Astrocyte of the spinal cord (primary cell): ENCODE measurements at regions not wholly inside any gene's neighbourhood (a gene's known extent, or its start where the extent isn't known, plus 50 kb on each side); places are given as distances from the start of the nearest gene placed in this dataset.

Source experiments
- DNase-seq: peaks from one replicate; pipeline ENCODE4 v3.0.0; 2011; ENCODE audit warnings: low read depth, low spot score
- H3K4me3 ChIP-seq: 2 replicates; pipeline ENCODE4 v1.5.1; 2011; ENCODE audit warnings: low read depth, mild to moderate bottlenecking, low read length, moderate library complexity
- in situ Hi-C: cut with HindIII; loops from 2 replicates; pipeline ENCODE4 v1.10.0; 2017; ENCODE audit warnings: low sequenced_read_pairs
- TF ChIP-seq, protein P1 (sequence below): IDR thresholded peaks from 2 replicates; pipeline ENCODE4 v1.5.1; 2012; ENCODE audit warnings: low read depth, mild to moderate bottlenecking, low read length, inconsistent platforms

DNA sequence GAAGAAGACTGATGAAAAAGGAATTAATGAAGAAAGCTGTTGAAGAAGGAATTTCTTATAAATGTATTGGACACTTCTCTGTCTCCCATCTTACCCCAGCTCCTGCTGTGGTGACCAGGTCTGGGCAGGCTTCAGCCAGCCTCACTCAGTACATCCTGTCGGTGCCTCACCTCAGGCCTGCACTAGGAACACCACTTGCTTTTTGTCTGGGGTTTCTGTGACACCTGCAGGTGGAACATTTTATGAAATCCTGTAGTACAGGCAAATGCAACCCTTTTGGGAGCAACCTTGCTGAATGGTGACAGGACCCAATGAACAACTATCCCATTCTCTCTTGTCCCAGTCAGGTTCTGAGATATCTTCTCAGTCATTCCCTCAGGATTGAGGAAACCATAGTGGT lies 129.7 kb downstream of the PRDM13 start:
- TF ChIP-seq, protein P1, sequence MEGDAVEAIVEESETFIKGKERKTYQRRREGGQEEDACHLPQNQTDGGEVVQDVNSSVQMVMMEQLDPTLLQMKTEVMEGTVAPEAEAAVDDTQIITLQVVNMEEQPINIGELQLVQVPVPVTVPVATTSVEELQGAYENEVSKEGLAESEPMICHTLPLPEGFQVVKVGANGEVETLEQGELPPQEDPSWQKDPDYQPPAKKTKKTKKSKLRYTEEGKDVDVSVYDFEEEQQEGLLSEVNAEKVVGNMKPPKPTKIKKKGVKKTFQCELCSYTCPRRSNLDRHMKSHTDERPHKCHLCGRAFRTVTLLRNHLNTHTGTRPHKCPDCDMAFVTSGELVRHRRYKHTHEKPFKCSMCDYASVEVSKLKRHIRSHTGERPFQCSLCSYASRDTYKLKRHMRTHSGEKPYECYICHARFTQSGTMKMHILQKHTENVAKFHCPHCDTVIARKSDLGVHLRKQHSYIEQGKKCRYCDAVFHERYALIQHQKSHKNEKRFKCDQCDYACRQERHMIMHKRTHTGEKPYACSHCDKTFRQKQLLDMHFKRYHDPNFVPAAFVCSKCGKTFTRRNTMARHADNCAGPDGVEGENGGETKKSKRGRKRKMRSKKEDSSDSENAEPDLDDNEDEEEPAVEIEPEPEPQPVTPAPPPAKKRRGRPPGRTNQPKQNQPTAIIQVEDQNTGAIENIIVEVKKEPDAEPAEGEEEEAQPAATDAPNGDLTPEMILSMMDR = no peak
- in situ Hi-C loops = no loop called here
- no peak overlapping the region for H3K4me3 ChIP-seq
- DNase-seq = no peak

DNA sequence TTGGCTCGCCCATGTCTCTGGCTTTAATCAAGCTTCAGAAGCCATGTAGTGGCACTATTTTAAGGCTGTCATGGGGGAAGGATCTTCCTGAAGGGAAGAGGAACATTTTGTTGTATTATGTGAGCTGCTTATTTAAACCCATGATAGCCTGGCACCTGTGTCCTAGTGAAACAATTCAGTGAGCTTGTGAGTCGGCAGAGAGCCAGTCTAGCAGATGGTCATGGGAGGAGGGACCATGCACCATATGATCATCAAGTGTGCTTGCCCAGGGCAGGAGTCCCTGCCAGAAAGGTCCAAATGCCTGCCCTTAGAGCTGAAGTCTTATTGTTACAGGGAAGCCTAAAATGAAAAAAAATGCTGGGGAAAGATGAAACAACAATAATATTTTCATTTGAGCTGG lies 132.9 kb downstream of the PRDM13 start:
- in situ Hi-C loops = no loop called here
- TF ChIP-seq, protein P1 = no peak
- DNase-seq = no peak
- no peak overlapping the region for H3K4me3 ChIP-seq

DNA sequence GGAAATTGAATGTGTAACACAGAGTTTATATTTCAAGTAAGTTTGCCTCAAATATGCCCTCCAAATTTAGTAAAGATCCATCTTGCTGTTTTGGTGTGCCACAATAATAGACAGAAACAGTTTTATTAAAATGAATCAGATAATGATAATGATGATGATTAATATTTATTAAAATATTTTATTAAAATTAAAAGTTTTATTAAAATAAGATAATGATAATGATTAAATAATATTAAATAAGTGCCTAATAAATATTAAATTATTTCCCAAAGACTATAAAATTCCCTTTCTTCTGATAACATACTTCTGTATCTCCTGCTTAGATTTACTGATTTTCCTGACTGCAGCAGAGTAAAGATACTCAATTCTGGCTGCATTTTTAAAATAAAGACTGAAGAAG lies 134.5 kb downstream of the PRDM13 start:
- in situ Hi-C loops = no loop called here
- TF ChIP-seq, protein P1 = no peak
- no peak for DNase-seq
- H3K4me3 ChIP-seq = no peak overlapping the region

DNA sequence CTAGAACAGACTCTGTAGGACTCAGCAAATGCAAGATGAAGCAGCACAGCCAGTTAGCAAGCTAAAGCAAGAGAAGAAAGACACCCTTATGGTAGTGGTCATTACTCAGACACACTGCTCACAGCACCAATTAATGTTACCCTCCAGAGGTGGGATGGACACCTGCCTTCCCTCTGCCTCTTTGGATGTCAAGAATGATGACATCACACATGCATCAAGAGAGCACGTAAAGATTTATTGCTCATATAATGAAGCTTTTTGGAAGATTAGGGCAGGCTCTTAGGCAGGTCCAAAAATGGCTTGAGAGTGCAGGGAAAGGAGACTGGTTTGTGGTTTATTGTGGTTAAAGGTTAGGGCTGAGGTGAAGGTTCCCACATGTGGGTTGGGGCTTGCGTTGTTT lies 137.0 kb downstream of the PRDM13 start:
- DNase-seq = no peak
- TF ChIP-seq, protein P1 = no peak
- no peak overlapping the region for H3K4me3 ChIP-seq
- in situ Hi-C loops = no loop called here

DNA sequence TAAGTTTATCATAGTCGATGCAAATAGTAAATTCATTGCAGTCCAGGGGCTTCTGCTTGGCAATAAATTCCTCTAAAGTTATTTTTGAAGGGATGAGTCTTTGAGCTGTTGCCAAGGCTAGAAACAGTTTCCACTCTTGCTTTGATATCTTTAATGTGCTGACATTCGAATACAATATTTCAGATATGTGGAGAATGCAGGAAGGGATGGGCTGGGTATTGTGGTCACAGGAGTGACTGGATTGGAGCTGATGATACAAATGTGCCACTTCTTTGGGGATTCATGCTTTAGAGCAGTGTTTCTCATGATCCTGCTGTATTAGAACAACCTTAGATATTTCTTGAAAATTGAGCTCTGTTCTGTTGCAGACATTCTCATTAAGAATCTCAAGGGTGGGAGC lies 139.0 kb downstream of the PRDM13 start:
- TF ChIP-seq, protein P1 = no peak
- H3K4me3 ChIP-seq = no peak overlapping the region
- peak; percentile 2 for DNase-seq
- in situ Hi-C loops = no loop called here

- DNase-seq = peak; percentile 81
- H3K4me3 ChIP-seq = no peak overlapping the region
- TF ChIP-seq, protein P1 = peak; percentile 82
- in situ Hi-C loops = no loop called here
Measured at GRCh38 chr6:99746261-99746895, 139.7 kb downstream of the PRDM13 start.
